Mesendoderm (in vitro differentiated cells): ENCODE measurements at regions not wholly inside any gene's neighbourhood (a gene's known extent, or its start where the extent isn't known, plus 50 kb on each side); places are given as distances from the start of the nearest gene placed in this dataset.
"Not testable (repeated sequence)": the region's sequence is repeated elsewhere in the genome, so short reads cannot be mapped to it uniquely, and the experiment has no call there.

ENCODE experiments used
- DNase-seq: peaks from one replicate; pipeline ENCODE4 v3.0.0; 2013
- H2AK5ac ChIP-seq: 2 replicates; pipeline ENCODE4 v1.6.1; 2013; ENCODE audit warnings: low read length, inconsistent platforms
- H2BK120ac ChIP-seq: 2 replicates; pipeline ENCODE4 v1.6.1; 2013; ENCODE audit warnings: low read depth, mild to moderate bottlenecking, low read length, moderate library complexity, mixed read lengths
- H2BK15ac ChIP-seq: replicated peaks from 2 replicates; pipeline ENCODE4 v1.6.1; 2013; ENCODE audit warnings: low read depth, mild to moderate bottlenecking, moderate library complexity
- H2BK5ac ChIP-seq: 2 replicates; pipeline ENCODE4 v1.6.1; 2013; ENCODE audit warnings: low read length, inconsistent platforms
- H3K18ac ChIP-seq: 2 replicates; pipeline ENCODE4 v1.6.1; 2013; ENCODE audit warnings: mild to moderate bottlenecking, low read length, mixed read lengths
- H3K23ac ChIP-seq: one replicate; pipeline ENCODE4 v1.6.1; 2013; ENCODE audit warnings: low read length
- H3K27ac ChIP-seq: 2 replicates; pipeline ENCODE4 v1.5.1; 2013; ENCODE audit warnings: low read depth, mild to moderate bottlenecking, inconsistent platforms, low read length, moderate library complexity
- H3K27me3 ChIP-seq: 2 replicates; pipeline ENCODE4 v1.6.1; 2013; ENCODE audit warnings: low read length, control low read depth, mild to moderate bottlenecking, inconsistent platforms; ENCODE audit not compliant: insufficient read depth, poor library complexity
- H3K36me3 ChIP-seq: 2 replicates; pipeline ENCODE4 v1.6.1; 2013; ENCODE audit warnings: low read length, inconsistent platforms; ENCODE audit not compliant: control insufficient read depth, insufficient read depth
- H3K4ac ChIP-seq: one replicate; pipeline ENCODE4 v1.6.1; 2013; ENCODE audit warnings: low read depth, mild to moderate bottlenecking, low read length, moderate library complexity
- H3K4me1 ChIP-seq: 2 replicates; pipeline ENCODE4 v1.6.1; 2013; ENCODE audit warnings: low read depth, low read length, inconsistent platforms; ENCODE audit not compliant: control insufficient read depth
- H3K4me2 ChIP-seq: 2 replicates; pipeline ENCODE4 v1.6.1; 2013; ENCODE audit warnings: low read length
- H3K4me3 ChIP-seq: 2 replicates; pipeline ENCODE4 v1.5.1; 2013; ENCODE audit warnings: mild to moderate bottlenecking, low read length
- H3K56ac ChIP-seq: one replicate; pipeline ENCODE4 v1.6.1; 2013; ENCODE audit warnings: low read length
- H3K79me1 ChIP-seq: 2 replicates; pipeline ENCODE4 v1.6.1; 2013; ENCODE audit warnings: low read length, inconsistent platforms
- H3K79me2 ChIP-seq: 2 replicates; pipeline ENCODE4 v1.6.1; 2013; ENCODE audit warnings: mild to moderate bottlenecking, low read length; ENCODE audit not compliant: control insufficient read depth, insufficient read depth
- H3K9ac ChIP-seq: 2 replicates; pipeline ENCODE4 v1.6.1; 2013; ENCODE audit warnings: low read length, inconsistent platforms
- H4K5ac ChIP-seq: one replicate; pipeline ENCODE4 v1.6.1; 2013; ENCODE audit warnings: low read length
- H4K8ac ChIP-seq: one replicate; pipeline ENCODE4 v1.6.1; 2013; ENCODE audit warnings: low read depth, mild to moderate bottlenecking, control low read depth, low read length, moderate library complexity
- WGBS: extraction: QIAGEN DNeasy Blood & Tissue Kit; methylation state at CpG from one replicate; pipeline ENCODE4 v1.1.7; 2013; ENCODE audit warnings: low lambda C conversion rate, missing lambda C conversion rate; ENCODE audit not compliant: insufficient coverage; ENCODE audit errors: extremely low coverage; 5-methylcytosine and 5-hydroxymethylcytosine counted together

GRCh38 chrX:123803331-123803983, 56.4 kb upstream of the XIAP start:
- no peak overlapping the region for H2BK15ac ChIP-seq
- H3K36me3 ChIP-seq: no peaks in the 10 kb centered on the region
- H4K5ac ChIP-seq: no peak overlapping the region
- no peaks in the 10 kb centered on the region for H3K4me1 ChIP-seq
- no peak overlapping the region for H3K56ac ChIP-seq
- no peaks in the 10 kb centered on the region for H3K27me3 ChIP-seq
- peak; percentile 95 for DNase-seq
- H3K4ac ChIP-seq: no peak overlapping the region
- no peaks in the 10 kb centered on the region for H3K79me2 ChIP-seq
- H3K79me1 ChIP-seq: no peaks in the 10 kb centered on the region
- H4K8ac ChIP-seq: no peak overlapping the region
- no peak overlapping the region for H2BK120ac ChIP-seq
- H3K27ac ChIP-seq: no peak overlapping the region
- H2AK5ac ChIP-seq: no peak overlapping the region
- no peak overlapping the region for H3K18ac ChIP-seq
- H3K9ac ChIP-seq: no peak overlapping the region
- H3K23ac ChIP-seq: no peak overlapping the region
- no CpG with 5 or more reads among the region's 4 CpGs for WGBS
- H3K4me3 ChIP-seq: no peak overlapping the region
- no peak overlapping the region for H3K4me2 ChIP-seq
- no peak overlapping the region for H2BK5ac ChIP-seq

GRCh38 chrX:123803984-123804365, 55.9 kb upstream of the XIAP start:
- not testable (repeated sequence) for H3K4me2 ChIP-seq, H3K23ac ChIP-seq, H3K4ac ChIP-seq, H3K79me1 ChIP-seq, H3K4me1 ChIP-seq, H2AK5ac ChIP-seq, H4K8ac ChIP-seq, H3K79me2 ChIP-seq, H2BK5ac ChIP-seq, DNase-seq, H3K56ac ChIP-seq, H3K9ac ChIP-seq, H2BK15ac ChIP-seq, H3K4me3 ChIP-seq, H4K5ac ChIP-seq, H3K36me3 ChIP-seq, H2BK120ac ChIP-seq, H3K27me3 ChIP-seq, H3K27ac ChIP-seq, H3K18ac ChIP-seq
- no CpG with 5 or more reads among the region's 4 CpGs for WGBS

DNA sequence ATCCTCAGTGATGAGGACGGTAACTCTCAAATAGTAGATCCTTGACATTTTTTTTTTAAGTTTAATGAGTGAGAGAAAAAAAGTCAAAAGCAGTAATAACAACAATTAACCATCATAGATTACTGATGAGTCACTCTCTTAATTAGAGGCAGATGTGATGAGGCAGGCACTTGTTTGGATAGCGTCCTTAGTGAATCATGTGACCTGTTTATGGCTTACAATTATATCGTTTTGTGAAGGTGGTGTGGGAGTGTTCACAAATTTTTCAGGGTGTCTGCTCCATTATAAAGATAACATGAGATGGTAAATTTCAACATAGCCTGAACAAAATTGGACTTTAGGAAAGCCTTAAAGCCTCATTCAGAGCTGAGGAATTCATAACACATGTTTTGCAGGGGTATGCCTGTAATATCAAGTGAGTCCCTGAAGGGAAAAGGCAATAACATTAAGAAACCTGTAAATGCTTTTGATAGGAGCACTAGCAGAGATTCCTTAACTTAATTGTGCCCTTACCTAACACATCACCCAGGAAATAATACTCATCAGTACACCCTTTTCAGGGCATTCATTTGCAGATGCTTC, 51.9 kb upstream of the XIAP start:
- Histone ChIP-seq H2BK5ac (no peak overlapping the region), H4K5ac (no peak overlapping the region), H3K36me3 (no peaks in the 10 kb centered on the region), H3K23ac (no peak overlapping the region), H4K8ac (no peak overlapping the region), H3K4me3 (no peak overlapping the region), H3K79me1 (no peaks in the 10 kb centered on the region), H3K4ac (no peak overlapping the region), H2BK15ac (no peak overlapping the region), H3K27me3 (no peaks in the 10 kb centered on the region), H3K4me2 (no peak overlapping the region), H3K56ac (no peak overlapping the region), H3K4me1 (no peaks in the 10 kb centered on the region), H3K18ac (no peak overlapping the region), H2BK120ac (no peak overlapping the region), H3K27ac (no peak overlapping the region), H2AK5ac (no peak overlapping the region), H3K9ac (no peak overlapping the region), H3K79me2 (no peaks in the 10 kb centered on the region)
- WGBS: no CpG with 5 or more reads among the region's 3 CpGs
- no peak for DNase-seq

DNA sequence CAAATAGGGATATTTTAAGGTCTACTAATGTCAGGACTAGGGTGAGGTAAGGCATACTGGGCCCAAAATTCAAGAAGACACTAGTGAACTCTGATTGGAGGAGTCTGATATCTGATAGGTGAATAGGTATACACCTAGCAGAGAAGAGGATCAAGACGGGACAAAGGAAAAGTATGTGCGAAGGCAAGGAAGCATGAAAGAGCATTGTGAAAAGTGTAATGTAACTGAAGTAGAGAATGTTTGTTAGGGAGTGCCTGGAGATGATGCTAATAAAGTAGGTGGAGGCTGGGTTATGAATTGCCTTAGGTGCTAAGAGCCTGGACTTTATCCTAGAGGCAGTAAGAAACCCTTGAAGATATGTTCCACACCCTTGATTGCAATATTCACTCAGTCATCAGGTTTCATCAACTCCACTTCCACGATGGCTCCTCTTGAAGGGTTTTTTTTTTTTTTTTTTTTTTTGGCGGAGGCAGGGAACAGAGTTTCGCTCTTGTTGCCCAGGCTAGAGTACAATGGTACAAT, 49.9 kb upstream of the XIAP start:
- no peak overlapping the region for H3K18ac ChIP-seq
- no peaks in the 10 kb centered on the region for H3K4me1 ChIP-seq
- no peak overlapping the region for H3K4me2 ChIP-seq
- no peak overlapping the region for H3K4me3 ChIP-seq
- H3K79me1 ChIP-seq: no peaks in the 10 kb centered on the region
- no CpG with 5 or more reads among the region's 5 CpGs for WGBS
- H3K4ac ChIP-seq: no peak overlapping the region
- no peak overlapping the region for H2BK120ac ChIP-seq
- no peak for DNase-seq
- H3K56ac ChIP-seq: no peak overlapping the region
- H3K36me3 ChIP-seq: no peaks in the 10 kb centered on the region
- H4K5ac ChIP-seq: no peak overlapping the region
- no peaks in the 10 kb centered on the region for H3K79me2 ChIP-seq
- H3K27me3 ChIP-seq: no peaks in the 10 kb centered on the region
- no peak overlapping the region for H2AK5ac ChIP-seq
- H3K9ac ChIP-seq: no peak overlapping the region
- H3K27ac ChIP-seq: no peak overlapping the region
- H2BK15ac ChIP-seq: no peak overlapping the region
- H4K8ac ChIP-seq: no peak overlapping the region
- H2BK5ac ChIP-seq: no peak overlapping the region
- H3K23ac ChIP-seq: no peak overlapping the region
